NCI-H2107 treated with DMSO at 0.1 percent for 48 hours (cell line): ENCODE measurements at regions not wholly inside any gene's neighbourhood (a gene's known extent, or its start where the extent isn't known, plus 50 kb on each side); places are given as distances from the start of the nearest gene placed in this dataset.

ENCODE experiments used
- DNase-seq: peaks from one replicate; lab custom pipeline; 2025; ENCODE audit not compliant: unreplicated experiment; lab: John Stamatoyannopoulos, UW

DNA sequence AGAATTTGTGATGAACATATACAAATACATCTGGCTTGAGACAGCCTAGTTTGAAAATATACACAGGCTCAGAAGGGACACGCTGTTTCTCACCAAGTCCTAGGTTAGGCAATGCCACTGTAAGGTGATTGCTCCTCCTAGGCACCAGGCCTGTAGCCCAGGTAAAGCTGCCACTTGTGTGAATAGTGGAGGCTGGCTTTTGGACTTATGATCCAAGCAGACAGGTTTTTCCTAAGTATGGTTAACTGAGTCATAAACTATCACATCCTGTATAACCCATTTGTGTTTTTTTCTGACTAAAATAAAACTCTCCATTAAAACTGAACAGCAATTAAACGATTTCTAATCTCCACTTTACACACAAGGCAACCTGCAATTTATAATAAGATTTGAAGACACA, 81.0 kb downstream of the SEMA4F start:
- no peak for DNase-seq

DNA sequence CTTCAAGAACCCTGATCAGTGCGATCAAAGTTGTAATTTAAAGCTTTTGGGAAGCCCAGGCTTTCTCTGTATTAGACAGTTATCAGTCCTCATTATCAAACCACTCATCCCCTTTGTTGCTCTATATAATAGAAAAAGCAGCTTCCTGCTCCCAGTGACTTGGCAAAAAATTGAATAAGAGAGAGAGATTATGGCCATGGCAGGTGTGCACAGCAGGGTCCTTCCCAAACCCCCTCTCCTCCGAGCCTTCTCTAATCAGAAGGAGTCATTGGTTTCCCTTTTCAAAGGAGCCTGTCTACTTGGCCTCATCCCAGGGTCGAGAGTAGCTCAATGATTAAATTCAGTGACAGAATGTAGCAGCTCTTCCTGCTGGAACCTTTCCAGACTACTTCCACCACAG, 81.5 kb downstream of the SEMA4F start:
- peak; percentile 73 for DNase-seq

DNA sequence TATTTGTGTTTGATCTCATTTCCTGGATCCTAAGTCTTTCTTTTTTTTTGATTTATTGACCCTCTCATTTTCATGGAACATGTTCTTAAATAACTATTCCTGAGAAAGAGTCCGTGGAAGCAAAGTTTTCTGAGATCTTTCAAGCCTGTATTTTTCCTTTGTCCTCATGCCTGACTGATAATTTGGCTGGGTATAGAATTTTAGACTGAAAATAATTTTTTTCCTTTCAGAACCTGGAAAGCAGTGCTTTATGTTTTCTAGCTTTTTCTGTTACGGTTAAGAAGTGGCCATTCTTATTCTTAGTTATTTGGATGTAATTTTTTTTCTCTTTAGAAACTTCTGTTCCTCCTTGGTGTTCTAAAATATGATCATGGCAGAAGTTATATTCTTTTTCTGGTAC, 82.5 kb downstream of the SEMA4F start:
- no peak for DNase-seq

DNA sequence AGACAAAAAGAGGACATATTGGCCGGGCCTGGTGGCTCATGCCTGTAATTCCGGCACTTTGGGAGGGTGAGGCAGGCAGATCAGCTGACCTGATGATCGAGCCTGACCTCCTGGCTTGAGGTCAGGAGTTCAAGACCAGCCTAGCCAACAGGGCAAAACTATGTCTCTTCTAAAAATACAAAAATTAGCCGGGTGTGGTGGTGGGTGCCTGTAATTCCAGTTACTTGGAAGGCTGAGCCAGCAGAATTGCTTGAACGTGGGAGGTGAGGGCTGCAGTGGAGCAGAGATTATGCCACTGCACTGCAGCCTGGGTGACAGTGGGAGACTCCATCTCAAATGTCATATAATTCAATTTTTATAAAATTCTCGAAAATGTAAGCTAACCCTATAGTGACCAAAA, 84.5 kb downstream of the SEMA4F start:
- no peak for DNase-seq

- DNase-seq, result no peak
Observed at GRCh38 chr2:74739129-74739528, 85.1 kb downstream of the SEMA4F start.

DNA sequence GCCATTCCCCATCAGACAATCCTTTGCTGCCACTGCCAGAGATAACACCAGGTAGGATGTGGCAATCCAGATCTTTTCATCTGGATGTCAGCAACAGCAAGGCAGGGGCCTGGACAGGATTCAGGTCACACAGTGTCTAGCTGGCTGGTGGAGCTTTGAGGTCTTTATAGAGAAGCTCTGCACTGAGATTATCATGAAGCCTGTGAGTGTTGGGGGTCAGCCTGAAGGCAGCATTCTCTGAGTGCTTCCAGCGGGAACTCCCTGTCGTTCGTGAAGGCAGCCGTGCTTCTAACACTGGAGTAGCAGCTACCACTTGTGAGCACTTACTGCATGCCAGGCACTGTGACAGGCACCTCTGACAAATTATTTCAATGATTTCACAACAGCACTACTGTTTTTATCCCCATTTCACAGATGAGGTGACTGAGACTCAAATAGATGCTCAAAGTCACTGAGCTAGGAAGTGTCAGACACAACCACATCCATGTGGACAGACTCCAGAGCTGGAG, 85.7 kb downstream of the SEMA4F start:
- DNase-seq, result no peak

GRCh38 chr2:74740395-74740740, 86.3 kb downstream of the SEMA4F start:
- DNase-seq, result no peak

GRCh38 chr2:74740741-74741431, 86.8 kb downstream of the SEMA4F start:
- DNase-seq, result no peak

DNA sequence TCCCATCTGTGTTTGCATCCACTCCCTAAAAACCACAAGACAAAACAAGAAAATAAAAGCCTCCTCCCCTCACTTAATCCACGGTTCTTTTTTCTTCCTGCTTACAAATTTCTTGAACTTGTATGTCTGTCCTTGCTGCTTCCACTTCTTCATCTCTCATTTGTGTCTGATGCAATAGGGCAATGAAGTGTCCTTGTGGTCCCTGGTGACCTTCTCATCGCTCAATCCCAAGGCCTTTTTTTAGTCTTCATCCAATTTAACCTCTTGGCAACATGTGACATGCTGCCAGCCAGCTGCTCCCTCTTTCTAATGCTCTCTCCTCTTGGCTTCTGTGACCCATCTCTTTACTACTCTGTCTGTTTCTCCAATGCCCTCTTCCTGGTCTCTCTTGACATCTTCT, 87.6 kb downstream of the SEMA4F start:
- no peak for DNase-seq

- no peak for DNase-seq
Observed at GRCh38 chr2:74742471-74742870, 88.4 kb downstream of the SEMA4F start.

DNA sequence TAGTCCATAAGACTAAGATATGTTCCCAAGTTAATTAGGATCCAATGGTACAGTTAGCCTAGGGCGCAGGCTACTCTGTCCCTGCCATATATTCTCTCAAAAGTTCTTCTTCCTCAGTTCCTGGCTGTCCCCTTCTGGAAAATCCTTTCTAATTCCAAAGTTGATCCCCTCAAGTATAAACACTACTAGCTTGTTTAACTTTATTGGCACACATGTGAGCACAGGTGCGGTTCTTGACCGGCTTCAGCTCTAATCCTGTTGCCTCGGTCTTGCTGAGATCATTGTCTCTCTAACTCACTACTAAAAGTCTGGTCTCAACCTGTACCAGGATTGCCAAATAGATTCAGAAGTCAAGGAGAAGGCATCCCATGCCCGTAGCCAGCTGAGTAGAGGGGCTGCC, 89.0 kb downstream of the SEMA4F start:
- DNase-seq, result no peak

- DNase-seq, result no peak
Observed at GRCh38 chr2:74743778-74744177, 89.7 kb downstream of the SEMA4F start.

DNA sequence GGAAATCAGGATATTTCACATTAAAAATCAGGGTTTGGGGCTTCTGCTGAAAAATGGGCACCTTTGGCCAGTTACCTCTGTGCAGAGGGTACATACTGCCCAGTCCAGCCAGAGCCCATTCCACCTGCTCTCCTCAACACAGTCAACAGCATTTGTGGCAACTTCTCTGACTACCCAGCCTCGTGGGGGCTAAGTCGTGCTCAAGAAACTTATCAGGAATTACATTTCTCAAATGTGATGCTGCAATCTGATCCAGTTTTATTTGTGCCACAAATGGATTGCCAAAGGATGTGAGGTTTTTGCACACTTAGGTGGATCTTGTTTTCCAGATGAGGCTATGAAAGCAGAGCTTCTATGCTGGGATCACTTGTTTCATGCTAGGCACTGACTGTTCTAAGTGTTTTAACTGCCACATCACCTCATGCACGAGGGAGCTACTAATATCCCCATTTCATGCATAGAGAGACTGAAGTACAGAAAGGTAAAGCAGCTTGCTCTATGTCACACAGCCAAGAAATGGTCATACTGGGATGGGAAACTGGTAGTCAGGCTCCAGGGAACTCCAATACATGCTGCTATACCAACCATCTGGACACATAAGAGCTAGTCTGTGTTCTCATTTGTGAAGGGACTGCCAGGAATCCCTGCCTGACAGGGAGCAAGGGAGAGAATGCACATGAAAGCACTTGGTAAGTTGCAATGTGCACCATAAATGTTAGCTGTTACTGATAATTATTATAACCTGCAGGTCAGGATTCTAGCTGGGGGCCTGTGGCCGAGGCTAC, 89.0 kb upstream of the HK2 start:
- DNase-seq, result no peak

- DNase-seq, result no peak
Observed at GRCh38 chr2:74745766-74746165, 88.2 kb upstream of the HK2 start.

DNA sequence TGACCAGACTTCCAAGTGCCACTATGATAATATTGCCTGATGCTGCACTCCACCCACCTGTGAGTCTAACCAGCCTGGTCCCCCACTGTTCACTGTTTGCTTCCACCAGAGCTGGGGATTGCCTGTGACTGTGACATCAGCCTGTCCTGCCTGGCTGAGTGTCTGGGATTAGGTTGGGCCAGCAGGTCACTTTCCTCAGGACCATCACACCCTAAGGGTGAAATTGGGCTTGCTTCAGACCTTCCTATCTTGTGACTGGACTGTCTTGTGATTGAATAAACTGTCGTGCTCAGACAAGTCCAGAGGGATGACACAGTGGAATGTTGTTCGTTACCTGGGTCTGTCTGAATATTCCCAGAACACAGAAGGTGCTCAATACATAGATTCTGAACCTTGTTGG, 87.4 kb upstream of the HK2 start:
- DNase-seq, result no peak

DNA sequence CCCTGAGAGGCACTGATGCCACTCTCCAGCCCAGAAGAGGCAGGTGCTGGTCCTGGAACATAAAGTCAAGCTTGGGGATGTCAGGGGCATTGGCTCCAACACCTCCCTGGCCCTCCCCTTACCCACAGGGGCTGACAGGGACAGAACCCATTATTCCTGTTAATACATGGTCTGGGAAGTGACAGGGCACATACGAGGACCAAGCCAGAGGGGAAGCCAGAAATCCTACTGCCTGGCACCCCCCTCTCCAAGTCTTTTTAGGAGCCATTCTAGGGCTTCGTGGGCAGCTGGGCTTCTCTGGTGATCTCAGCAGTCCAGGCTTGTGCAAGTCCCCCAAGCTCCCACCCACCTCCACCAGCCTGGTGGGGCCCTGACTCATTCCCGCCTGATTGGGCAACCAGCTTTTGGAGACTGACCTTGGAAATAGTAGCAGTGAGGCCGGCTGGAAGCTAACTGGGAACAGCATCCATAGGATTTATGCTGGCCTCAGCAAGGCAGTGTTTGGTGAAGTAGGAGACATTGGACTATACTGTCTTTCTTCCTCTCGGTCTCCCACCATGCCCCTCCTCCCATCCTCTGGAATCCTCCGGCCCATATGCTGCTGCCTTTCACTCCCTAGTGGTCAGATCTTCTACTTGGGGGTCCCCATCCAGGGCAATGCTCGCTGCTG, 86.4 kb upstream of the HK2 start:
- no peak for DNase-seq

DNA sequence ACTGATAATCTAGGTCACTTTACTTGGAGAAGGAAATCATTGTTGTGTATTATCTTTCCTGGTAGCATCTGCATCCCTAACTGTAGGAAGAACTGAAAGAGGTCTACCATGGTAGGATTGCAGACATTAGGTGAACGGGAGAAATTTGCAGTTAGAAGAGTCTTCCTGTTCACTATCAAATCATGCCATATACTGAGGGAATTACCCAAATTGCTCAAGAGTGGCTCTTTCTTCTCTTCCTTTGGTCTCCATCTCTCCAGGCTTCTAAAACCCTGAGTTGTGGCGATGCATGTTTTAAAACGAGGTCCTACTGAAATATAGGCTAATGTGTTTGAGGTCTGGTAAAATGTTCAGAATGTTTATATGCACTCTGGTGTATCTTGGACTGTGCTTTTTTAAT, 85.3 kb upstream of the HK2 start:
- no peak for DNase-seq

GRCh38 chr2:74749432-74749831, 84.5 kb upstream of the HK2 start:
- DNase-seq, result no peak

GRCh38 chr2:74751981-74752851, 81.7 kb upstream of the HK2 start:
- DNase-seq, result no peak

GRCh38 chr2:74755386-74755785, 78.5 kb upstream of the HK2 start:
- DNase-seq, result no peak

DNA sequence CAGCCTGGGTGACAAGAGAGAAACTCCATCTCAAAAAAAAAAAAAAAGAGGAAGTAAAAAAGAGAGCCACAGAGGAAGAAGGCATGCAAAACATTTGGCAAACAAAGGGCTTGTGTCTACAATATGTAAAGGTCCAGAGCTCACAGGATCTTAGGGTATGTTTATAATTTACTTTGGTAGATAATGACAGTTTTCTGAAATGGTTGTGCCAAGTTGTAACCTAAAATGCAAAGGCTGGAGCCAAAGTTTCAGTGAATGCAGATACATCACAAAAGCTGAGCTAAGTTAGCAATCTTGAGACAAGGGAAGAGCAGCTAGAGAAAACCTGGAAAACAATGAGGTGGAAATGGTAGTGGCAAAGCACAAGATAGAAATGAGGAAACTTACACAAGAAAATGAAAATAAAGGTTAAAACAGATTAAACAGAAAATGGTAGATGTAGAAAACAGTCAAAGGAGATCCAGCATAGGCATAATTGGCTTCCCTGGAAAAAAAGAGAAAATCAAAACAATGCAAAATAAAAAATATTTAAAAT, 77.5 kb upstream of the HK2 start:
- DNase-seq, result no peak
